Type B pancreatic cell (in vitro differentiated cells): ENCODE measurements at regions not wholly inside any gene's neighbourhood (a gene's known extent, or its start where the extent isn't known, plus 50 kb on each side); places are given as distances from the start of the nearest gene placed in this dataset.

ENCODE experiments used
- DNase-seq: peaks from one replicate; pipeline ENCODE4 v3.0.0; 2021; ENCODE audit warnings: mixed read lengths; ENCODE audit not compliant: unreplicated experiment; ENCODE audit errors: extremely low spot score
- H3K27ac Mint-ChIP-seq: 2 replicates; pipeline ENCODE4 v1.8.0; 2021; ENCODE audit warnings: mild to moderate bottlenecking, mixed read lengths
- H3K27me3 Mint-ChIP-seq: 2 replicates; pipeline ENCODE4 v1.8.0; 2021; ENCODE audit warnings: mixed read lengths
- H3K36me3 Mint-ChIP-seq: 2 replicates; pipeline ENCODE4 v1.8.0; 2021; ENCODE audit warnings: mixed read lengths
- H3K4me1 Mint-ChIP-seq: one replicate; pipeline ENCODE4 v1.8.0; 2021; ENCODE audit warnings: mixed read lengths; ENCODE audit not compliant: unreplicated experiment
- H3K4me3 Mint-ChIP-seq: 2 replicates; pipeline ENCODE4 v1.8.0; 2021; ENCODE audit warnings: mild to moderate bottlenecking, mixed read lengths
- H3K9me3 Mint-ChIP-seq: 2 replicates; pipeline ENCODE4 v1.8.0; 2021; ENCODE audit warnings: mixed read lengths
- CTCF ChIP-seq: fragments of 200-600 bp; sonication (generic); conservative IDR thresholded peaks from 2 replicates; pipeline ENCODE4 v1.5.0; 2021; ENCODE audit warnings: antibody characterized with exemption, mild to moderate bottlenecking

GRCh38 chr5:8413975-8414374, 545.0 kb downstream of the MTRR start:
- peak overlapping the region; percentile 58 for H3K4me3 Mint-ChIP-seq
- peaks cover 3% of the 10 kb centered on the region for H3K36me3 Mint-ChIP-seq
- DNase-seq = no peak
- H3K9me3 Mint-ChIP-seq = peaks cover 3% of the 10 kb centered on the region
- H3K4me1 Mint-ChIP-seq = peaks cover 30% of the 10 kb centered on the region
- H3K27ac Mint-ChIP-seq = peak overlapping the region; percentile 81
- H3K27me3 Mint-ChIP-seq = peaks cover 13% of the 10 kb centered on the region
- TF ChIP-seq CTCF = no peak

- H3K27ac Mint-ChIP-seq = peak overlapping the region; percentile 73
- peaks cover 3% of the 10 kb centered on the region for H3K9me3 Mint-ChIP-seq
- H3K27me3 Mint-ChIP-seq = peaks cover 4% of the 10 kb centered on the region
- no peak for DNase-seq
- peak overlapping the region; percentile 51 for H3K4me3 Mint-ChIP-seq
- no peaks in the 10 kb centered on the region for H3K36me3 Mint-ChIP-seq
- peaks cover 30% of the 10 kb centered on the region for H3K4me1 Mint-ChIP-seq
- TF ChIP-seq CTCF = no peak
Measured at GRCh38 chr5:8417316-8418048, 548.5 kb downstream of the MTRR start.

- peak overlapping the region; percentile 73 for H3K27ac Mint-ChIP-seq
Measured at GRCh38 chr5:8418049-8418426, 549.1 kb downstream of the MTRR start.

GRCh38 chr5:8429778-8430758, 561.1 kb downstream of the MTRR start:
- Mint-ChIP-seq H3K27me3 (peaks cover 13% of the 10 kb centered on the region), H3K9me3 (peaks cover 10% of the 10 kb centered on the region), H3K4me3 (no peak overlapping the region), H3K27ac (no peak overlapping the region), H3K4me1 (no peaks in the 10 kb centered on the region), H3K36me3 (peaks cover 5% of the 10 kb centered on the region)
- TF ChIP-seq CTCF = no peak
- no peak for DNase-seq

More at GRCh38 chr5:8418049-8418426, 549.1 kb downstream of the MTRR start:
- H3K9me3 Mint-ChIP-seq = peaks cover 3% of the 10 kb centered on the region
- H3K27me3 Mint-ChIP-seq = peaks cover 9% of the 10 kb centered on the region
- H3K4me3 Mint-ChIP-seq = peak overlapping the region; percentile 51
- DNase-seq = no peak
- H3K4me1 Mint-ChIP-seq = peaks cover 26% of the 10 kb centered on the region
- no peaks in the 10 kb centered on the region for H3K36me3 Mint-ChIP-seq
- no peak for TF ChIP-seq CTCF

- Mint-ChIP-seq H3K27ac (no peak overlapping the region), H3K4me3 (no peak overlapping the region), H3K36me3 (no peaks in the 10 kb centered on the region), H3K9me3 (peaks cover 4% of the 10 kb centered on the region), H3K4me1 (peaks cover 6% of the 10 kb centered on the region), H3K27me3 (peaks cover 8% of the 10 kb centered on the region)
- no peak for TF ChIP-seq CTCF
- DNase-seq = no peak
Measured at GRCh38 chr5:8434501-8434900, 565.6 kb downstream of the MTRR start.
